ENCODE measurements at regions not wholly inside any gene's neighbourhood (a gene's known extent, or its start where the extent isn't known, plus 50 kb on each side); places are given as distances from the start of the nearest gene placed in this dataset.
"Not testable (repeated sequence)": the region's sequence is repeated elsewhere in the genome, so short reads cannot be mapped to it uniquely, and the experiment has no call there.

GRCh38 chr1:157371826-157372225, 180.5 kb downstream of the FCRL5 start:
- intact Hi-C loops (cut with DNase I): loop anchor here in 1 of 2 donors (10.0 kb wide), 1 partner anchor 113 kb away; no protein-coding TSS in a partner anchor
- ATAC-seq: no peak
- DNase-seq: no peak

DNA sequence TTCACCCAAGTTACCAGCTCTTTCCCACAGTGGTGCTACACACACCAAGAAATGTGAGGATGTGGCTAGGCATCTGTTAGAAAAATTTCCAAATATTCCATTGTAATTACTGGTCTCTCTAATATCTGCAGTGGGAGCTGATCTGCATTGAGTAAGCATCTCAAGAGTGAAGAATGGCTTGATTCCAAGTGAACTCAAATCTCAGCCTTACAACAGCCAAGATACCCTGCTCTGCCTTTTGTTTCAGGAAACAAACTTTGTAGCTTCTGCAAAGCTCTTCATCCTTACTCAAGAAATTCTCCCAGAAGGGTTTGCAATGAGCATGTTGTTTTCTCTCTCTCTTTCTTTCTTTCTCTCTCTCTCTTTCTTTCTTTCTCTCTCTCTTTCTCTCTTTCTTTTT, 181.1 kb downstream of the FCRL5 start:
- no peak for DNase-seq
- ATAC-seq: no peak
- intact Hi-C loops (cut with DNase I): loop anchor here in 1 of 2 donors (10.0 kb wide), 1 partner anchor 114 kb away; no protein-coding TSS in a partner anchor

- DNase-seq: no peak
- no peak for ATAC-seq
- intact Hi-C loops (cut with DNase I): loop anchor here in 1 of 2 donors (10.0 kb wide), 1 partner anchor 114 kb away; no protein-coding TSS in a partner anchor
Measured at GRCh38 chr1:157370698-157371097, 181.6 kb downstream of the FCRL5 start.

DNA sequence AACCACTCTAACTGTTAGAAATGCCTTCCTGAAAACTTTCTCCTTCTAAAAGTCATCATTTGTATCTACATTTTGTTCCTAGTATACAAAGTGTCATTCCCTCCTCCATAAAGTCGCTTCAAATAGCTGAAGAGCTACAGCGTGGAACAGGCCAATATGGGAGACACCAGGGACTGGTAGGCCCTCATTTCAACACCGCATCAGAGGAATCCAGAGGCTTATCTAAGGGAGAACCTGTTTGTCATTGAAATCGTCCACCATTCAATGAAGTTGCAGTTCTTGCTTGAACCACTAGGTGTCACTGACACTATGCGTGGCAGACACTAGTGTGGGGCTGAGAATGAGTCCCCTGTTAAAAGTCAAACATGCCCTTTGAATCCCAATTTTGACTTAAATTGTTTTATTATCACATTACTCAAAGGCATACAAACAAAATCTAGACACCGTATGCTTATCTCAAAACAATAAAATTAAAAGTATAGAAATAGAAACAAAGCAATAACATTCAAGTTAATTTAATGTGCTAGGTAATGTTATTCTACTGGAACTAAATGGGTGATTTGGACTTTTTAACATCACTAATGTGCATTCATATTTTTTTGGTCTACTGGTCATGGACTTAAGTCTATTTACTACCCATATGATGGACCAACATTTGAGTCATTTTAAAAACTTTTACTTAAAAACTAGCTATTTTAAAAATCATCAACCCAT, 182.3 kb downstream of the FCRL5 start:
- DNase-seq (no peak), ATAC-seq (peak; percentile 68 to 78)
- intact Hi-C loops (cut with DNase I): loop anchor here (5.0 to 10.0 kb wide), 3 partner anchors 115 to 175 kb away; no protein-coding TSS in a partner anchor

- intact Hi-C loops (cut with DNase I): loop anchor here in 1 of 2 donors (5.0 to 10.0 kb wide), 2 partner anchors 118 to 174 kb away; no protein-coding TSS in a partner anchor
- DNase-seq, ATAC-seq: not testable (repeated sequence)
Measured at GRCh38 chr1:157368941-157369340, 183.4 kb downstream of the FCRL5 start.

- intact Hi-C loops (cut with DNase I): loop anchor here in 1 of 2 donors (5.0 to 10.0 kb wide), 2 partner anchors 119 to 174 kb away; no protein-coding TSS in a partner anchor
- ATAC-seq (no peak), DNase-seq (no peak)
Measured at GRCh38 chr1:157368363-157368762, 184.0 kb downstream of the FCRL5 start.

DNA sequence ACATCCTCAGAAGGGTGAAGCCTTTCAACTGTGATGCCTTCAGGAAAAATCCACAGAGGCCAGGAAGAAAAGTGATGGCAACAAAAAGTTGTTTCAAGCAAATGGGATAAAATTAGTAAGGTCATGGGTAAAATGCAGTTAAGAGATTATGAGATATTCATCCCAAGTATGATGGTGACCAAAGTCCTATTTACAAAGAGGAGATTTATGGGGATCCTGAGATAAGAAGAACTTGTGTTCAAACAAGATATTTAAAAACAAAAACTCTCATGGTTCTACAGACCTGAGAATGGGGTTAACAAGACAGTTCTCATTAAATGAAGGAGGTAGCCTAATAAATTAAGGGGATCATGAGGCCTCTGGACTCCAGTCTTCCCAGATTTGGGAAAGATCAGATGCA, 184.4 kb downstream of the FCRL5 start:
- DNase-seq (no peak), ATAC-seq (no peak)
- intact Hi-C loops (cut with DNase I): loop anchor here in 1 of 2 donors (5.0 to 10.0 kb wide), 2 partner anchors 119 to 173 kb away; no protein-coding TSS in a partner anchor

- intact Hi-C loops (cut with DNase I): loop anchor here in 1 of 2 donors (5.0 to 10.0 kb wide), 2 partner anchors 120 to 172 kb away; no protein-coding TSS in a partner anchor
- ATAC-seq: no peak
- no peak for DNase-seq
Measured at GRCh38 chr1:157367091-157367739, 185.1 kb downstream of the FCRL5 start.

- DNase-seq: no peak
- ATAC-seq: no peak
- intact Hi-C loops (cut with DNase I): loop anchor here in 1 of 2 donors (5.0 to 10.0 kb wide), 2 partner anchors 123 to 170 kb away; no protein-coding TSS in a partner anchor
Measured at GRCh38 chr1:157364612-157365011, 187.7 kb downstream of the FCRL5 start.

DNA sequence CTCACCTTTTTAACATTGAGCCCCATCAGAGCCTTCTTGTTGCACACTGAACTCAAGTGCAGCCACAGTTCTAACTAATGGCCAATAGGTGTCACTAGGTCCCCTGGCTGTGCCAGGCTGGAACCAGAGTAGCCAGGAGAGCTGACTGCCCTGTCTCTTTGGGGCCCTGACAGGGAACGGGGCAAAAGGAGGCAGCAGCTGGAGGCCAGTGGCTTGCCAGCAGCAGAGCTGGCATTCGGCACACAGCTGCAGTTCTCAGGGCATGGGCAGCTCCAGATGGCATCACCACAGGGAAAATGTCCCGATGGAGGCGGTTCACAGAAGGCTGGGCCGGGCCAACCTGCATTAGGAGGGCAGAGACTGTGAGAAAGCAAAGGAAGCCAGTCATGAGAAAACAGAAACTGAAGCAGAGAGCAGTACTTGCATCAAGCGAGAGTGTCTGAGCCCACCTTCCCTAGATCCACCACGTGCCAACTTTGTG, 188.6 kb downstream of the FCRL5 start:
- DNase-seq (no peak), ATAC-seq (peak in 1 of 2 donors; percentile 48)
- intact Hi-C loops (cut with DNase I): loop anchor here in 1 of 2 donors (10.0 kb wide), 1 partner anchor 169 kb away; no protein-coding TSS in a partner anchor

DNA sequence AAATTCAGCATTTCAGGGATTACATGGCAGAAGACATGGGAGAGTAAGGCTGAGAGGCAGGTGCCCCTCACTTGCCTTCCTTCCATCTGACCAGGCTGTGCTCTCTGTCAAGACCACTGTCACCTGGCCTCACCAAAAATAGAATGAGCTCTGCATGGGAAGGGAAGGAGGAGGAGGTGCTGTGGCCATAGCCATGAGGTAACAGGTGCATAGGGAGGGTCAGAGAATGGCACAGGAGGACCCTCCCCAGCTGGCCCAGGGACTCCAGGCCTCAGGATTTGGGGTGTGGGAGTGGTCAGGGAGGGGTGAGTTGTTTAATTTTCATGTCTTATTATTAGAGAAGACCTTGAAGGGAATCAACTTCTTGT, 192.3 kb downstream of the FCRL5 start:
- DNase-seq (no peak), ATAC-seq (no peak)
- intact Hi-C loops (cut with DNase I): loop anchor here in 1 of 2 donors (10.0 kb wide), 1 partner anchor 165 kb away; no protein-coding TSS in a partner anchor

GRCh38 chr1:157359314-157360022, 192.8 kb downstream of the FCRL5 start:
- no peak for ATAC-seq
- intact Hi-C loops (cut with DNase I): loop anchor here in 1 of 2 donors (10.0 kb wide), 1 partner anchor 165 kb away; no protein-coding TSS in a partner anchor
- DNase-seq: no peak

GRCh38 chr1:157357111-157357510, 195.2 kb downstream of the FCRL5 start:
- ATAC-seq: peak; percentile 59 to 74
- intact Hi-C loops (cut with DNase I): no loop called here
- no peak for DNase-seq

- intact Hi-C loops (cut with DNase I): no loop called here
- DNase-seq (no peak), ATAC-seq (no peak)
Measured at GRCh38 chr1:157356601-157357000, 195.7 kb downstream of the FCRL5 start.

DNA sequence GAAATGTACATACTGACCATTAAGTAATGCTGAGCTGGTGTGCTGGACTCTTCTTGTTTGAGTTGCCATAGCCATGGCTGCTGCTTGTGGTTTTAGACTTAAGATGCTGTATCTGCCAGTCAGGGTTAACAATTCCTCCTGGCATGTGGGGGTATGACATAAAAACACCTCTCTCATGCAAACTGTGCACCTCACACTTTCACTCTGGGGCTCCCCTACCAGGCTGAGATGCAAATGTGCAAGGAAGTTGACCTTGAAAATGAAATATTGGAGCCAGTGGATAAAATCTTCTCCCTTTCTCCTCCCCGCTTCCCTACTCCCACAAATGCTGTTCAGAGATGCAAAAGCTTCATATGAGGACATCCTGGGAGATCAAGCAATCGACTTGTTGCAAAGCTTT, 198.8 kb downstream of the FCRL5 start:
- DNase-seq (no peak), ATAC-seq (no peak)
- intact Hi-C loops (cut with DNase I): no loop called here

DNA sequence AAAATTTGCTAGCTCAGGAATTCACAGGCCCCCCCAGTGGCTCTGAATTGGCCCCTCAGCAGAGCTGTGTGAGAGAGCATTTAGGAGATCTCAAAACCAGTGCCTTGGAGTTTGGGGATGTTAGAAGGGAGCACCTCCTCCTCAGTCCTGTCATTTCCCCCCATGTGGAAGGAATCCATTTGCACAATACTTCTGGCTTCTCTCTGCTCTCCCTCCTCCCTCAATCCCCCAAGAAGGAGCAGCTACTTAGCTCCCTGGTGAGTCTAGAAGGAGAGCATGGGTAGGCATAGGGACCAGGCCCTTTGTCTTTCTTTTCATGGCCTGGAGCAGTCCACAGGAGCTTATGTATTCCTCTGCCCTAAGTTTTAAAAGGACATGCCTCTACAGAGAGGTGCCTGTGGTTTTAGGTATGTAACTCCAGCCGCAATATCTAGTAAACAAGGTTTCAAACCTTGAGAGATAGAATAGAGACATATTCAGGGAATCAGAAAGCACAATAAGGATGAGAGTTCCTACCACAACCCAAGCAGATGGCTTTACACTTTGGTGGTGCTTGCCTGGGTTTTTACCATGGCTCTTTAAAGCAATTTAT, 199.4 kb downstream of the FCRL5 start:
- intact Hi-C loops (cut with DNase I): no loop called here
- no peak for ATAC-seq
- no peak for DNase-seq

DNA sequence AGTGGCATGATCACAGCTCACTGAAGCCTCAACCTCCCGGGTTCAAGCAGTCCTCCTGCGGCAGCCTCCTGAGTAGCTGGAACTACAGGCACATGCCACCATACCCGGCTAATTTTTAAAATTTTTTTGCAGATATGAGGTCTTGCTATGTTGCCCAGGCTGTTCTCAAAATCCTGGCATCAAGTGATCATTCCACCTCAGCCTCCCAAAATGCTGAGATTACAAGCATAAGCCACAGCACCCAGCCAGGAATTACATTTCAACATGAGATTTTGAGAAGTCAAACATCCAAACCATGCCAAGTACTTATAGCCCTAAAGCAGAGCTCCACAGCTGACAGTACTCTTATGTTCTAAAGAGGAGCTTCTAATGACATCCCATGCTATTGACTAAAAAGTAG, 200.1 kb downstream of the FCRL5 start:
- intact Hi-C loops (cut with DNase I): no loop called here
- DNase-seq (no peak), ATAC-seq (no peak)

GRCh38 chr1:157351800-157352199, 200.5 kb downstream of the FCRL5 start:
- ATAC-seq; DNase-seq; intact Hi-C loops (cut with DNase I): not testable (repeated sequence)
